NCI-H524 (cell line): ENCODE measurements at regions not wholly inside any gene's neighbourhood (a gene's known extent, or its start where the extent isn't known, plus 50 kb on each side); places are given as distances from the start of the nearest gene placed in this dataset.
"Not testable (repeated sequence)": the region's sequence is repeated elsewhere in the genome, so short reads cannot be mapped to it uniquely, and the experiment has no call there.

ENCODE experiments used
- DNase-seq, 2 experiments: peaks; one replicate each; lab custom pipeline; 2025; lab: John Stamatoyannopoulos, UW

DNA sequence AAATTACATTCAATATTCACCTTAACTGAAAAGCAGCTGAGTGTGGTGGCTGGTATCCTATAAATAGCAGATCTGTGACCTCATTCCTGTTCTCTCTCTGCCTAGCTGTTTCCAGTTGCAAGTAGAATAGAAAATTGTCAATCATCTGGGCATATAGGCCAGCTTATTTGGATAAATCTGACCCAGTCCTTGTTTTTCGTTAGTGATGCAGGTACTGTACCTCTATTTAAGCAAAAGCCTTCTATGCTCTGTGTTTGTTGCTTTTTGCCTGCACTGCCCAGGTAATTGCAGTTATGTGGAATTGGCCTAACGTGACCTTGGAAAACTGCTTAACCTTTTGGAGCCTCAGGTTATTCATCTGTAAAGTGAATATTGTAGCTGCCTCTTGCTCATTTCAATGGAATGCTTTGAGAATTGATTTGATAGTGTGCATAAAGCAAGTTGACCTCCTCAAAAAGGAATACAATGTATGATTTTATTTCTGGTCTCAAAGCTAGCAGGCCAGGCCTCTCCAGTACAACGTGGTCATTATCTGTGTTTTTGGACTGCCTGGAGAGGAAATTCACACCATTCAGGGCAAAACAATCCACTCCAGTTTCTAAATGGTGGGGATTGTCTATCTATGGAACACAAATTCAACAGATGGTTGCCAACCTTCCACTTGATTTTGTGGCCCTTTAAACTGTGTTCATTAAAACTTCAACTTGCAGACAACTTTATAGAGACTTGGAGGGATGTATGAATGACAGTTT is 508.7 kb upstream of the CITED2 start:
- DNase-seq: no peak

DNA sequence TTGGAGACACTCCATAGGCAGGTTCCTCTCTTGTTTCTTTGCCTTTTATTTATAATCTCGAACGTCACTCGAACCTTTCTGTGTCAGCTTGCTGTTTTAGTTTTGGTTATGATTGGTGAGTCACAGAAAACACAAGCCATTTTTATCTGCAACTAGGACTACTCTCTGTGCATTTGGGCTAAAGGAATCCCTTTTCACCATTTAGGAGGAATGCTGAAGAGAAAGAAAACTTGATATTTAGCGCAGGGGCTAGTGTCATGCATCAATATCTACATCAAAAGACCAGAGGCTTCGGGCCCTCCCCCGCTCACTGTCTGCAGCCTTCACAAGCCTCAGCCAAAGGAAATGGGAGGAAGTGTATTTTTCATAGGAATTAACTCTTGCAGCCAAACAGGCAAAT is 507.8 kb upstream of the CITED2 start:
- DNase-seq: no peak

- DNase-seq: peak; percentile 39 to 63
Observed at GRCh38 chr6:139881728-139882211, 507.3 kb upstream of the CITED2 start.

DNA sequence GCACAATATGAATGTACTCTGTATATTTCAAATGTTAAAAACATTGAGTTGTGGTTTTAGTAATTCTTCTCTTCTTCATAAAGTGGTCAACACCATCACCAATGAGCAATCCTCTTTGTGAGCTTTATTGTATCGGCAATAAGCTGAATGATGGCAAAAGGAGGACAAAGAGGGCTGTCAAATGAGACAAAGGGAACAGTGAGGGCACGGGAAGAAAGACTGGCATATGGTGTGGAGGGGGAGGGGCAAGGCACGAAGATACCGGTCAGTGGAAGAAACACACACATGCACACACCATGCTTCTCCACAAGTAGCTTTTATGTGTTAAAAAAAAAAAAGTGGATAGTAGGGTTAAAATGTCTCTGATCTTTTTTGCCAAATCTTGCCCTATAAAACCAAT is 506.8 kb upstream of the CITED2 start:
- peak; percentile 67 to 85 for DNase-seq

GRCh38 chr6:139879823-139880356 is 505.4 kb upstream of the CITED2 start:
- no peak for DNase-seq

GRCh38 chr6:139879241-139879640 is 504.8 kb upstream of the CITED2 start:
- DNase-seq: not testable (repeated sequence)

DNA sequence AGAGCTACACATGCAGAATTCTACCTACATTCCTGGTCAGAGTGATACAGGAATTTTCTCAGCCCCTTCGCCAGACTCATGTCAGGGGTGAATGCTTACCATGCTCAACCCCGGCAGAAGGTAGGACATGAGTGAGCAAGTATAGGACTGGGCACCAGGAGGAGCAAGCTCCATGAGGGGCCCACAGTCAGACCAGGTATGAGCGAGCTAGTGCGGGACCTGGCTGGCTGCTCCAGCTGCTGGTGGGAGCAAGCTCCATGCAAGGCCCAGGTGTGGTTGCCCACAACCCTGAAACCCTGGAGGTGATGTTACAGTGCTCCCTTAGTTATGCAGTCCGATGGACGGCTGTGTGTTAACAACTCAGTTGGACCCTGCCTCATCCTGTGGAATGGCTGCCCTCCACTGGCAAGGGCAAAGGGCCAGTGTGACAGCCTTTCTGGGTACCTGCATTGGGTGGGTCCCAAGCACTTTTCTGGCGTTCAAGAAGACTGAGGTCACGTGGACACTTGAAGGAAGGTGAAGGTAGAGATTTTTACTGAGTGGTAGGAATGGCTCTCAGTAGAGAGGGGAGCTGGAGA is 503.5 kb upstream of the CITED2 start:
- no peak for DNase-seq

DNA sequence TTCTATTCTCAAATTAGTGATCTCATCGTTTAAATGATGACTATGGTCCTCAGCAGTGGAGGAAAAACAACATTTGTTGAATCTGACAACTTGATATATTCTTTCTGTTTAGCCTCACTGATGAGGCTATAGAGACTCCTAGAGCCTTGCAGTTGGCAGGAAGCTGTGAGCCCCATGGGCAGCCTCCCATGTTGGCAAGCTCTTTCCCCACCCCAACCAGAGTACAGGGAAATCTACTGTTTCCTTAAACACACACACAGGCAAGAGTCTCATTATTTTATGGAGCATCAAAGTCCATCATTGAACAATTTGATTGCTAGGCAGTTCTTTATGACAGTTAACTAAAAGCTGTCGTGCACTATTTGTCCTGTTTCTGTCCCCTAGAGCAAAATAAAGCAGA is 498.2 kb upstream of the CITED2 start:
- DNase-seq: no peak

DNA sequence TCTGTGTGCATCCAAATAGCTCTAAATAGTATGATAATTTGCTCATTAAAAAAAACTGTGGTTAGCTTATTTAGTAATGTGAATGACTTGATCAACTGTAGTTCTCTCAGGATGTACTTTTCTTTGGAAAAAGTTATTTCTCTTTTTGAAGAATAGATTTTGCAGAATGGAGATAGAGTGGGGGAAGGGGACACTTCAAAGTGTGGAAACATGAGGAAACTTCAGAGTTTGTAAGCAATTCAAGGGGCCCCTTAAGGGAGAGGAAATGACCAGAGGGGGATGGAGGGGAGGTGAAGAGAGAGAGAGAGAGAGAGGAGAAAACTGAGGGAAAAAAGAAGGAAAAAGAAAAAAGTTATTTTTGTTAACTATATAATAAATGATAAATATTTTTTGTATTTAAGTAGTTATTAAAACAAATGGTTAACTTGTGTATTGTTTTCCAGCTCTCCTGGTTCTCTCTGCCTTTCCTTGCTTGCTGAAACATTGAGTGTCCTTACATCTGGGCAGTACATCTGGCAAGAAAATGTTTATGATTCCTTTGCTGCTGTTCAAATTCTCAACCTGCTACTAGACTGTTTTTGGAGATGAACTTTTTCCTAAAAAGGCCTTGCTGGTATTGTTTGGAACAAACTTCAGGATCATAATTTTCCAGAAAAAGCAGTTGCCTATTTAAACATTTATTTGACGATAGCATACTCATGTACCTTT is 497.5 kb upstream of the CITED2 start:
- no peak for DNase-seq

- DNase-seq: no peak
Observed at GRCh38 chr6:139871165-139871710, 496.8 kb upstream of the CITED2 start.

DNA sequence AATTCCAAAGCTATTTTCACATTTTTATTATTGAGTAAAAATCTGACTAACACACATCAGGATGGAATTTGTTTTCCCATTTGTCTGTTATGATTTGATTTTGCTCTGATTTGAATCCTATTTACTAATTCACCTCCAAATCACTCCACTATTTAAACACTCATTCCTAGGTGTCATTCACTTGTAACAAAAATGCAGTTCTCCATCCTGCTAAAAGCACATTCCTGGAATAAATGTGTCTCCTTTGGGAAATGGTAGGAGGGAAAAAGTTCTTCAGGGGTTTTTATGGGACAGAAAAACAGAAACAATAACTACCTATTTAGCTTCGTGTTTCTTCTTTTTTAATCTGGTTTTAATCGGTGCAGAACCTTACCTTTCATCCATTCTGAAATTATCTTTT is 494.1 kb upstream of the CITED2 start:
- DNase-seq: no peak

DNA sequence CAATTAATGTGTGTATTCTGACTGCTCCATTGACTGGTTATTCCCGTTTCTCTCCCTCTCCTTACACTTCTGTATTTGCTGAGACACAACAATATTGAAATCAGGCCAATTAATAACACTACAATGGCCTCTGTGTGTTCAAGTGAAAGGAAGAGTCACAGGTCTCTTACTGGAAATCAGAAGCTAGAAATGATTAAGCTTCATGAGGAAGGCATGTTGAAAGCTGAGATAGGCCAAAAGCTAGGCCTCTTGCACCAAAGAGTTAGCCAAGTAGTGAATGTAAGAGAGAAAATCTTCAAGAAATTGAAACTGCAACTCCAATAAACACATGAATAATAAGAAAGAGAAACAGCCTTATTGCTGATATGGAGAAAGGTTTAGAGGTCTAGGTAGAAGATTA is 489.5 kb upstream of the CITED2 start:
- no peak for DNase-seq

DNA sequence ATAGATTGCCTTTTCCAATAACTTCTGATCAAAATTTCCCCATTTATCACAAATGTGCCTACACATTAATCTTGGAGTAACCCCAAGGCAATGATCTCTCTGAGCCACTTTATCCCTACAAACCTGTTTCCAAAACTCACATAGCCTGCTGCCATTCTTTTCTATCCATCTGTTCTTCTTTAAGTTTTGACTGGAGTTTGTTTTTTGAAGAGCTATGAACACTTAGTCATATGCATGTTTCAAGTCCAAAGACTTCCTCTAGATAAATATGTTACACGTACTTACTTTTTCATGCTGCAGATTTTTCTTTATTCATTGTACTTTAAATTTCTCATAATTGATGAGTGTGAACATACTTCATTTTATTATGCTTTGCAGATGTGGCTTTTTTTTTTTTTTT is 488.9 kb upstream of the CITED2 start:
- DNase-seq: peak in 1 of 2 experiments; percentile 9

- DNase-seq: no peak
Observed at GRCh38 chr6:139862311-139862710, 487.9 kb upstream of the CITED2 start.

DNA sequence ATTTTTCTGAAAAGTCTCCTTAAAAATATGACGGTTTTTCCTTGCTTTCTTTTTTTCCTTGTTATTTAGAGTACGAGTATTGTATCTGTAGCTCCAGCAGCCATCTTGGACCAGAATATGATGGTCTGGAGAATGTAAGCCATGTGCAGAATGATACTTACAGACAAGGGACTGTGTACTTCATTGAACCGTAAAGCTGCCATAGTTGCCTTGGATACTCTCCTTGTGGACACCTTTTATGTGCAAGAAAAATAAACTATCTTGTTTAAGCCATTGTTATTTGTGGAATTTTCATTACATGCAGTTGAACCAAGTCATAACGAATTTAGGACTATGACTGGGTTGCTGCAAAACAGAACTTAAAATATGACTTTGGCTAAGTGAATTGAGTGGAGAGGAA is 485.8 kb upstream of the CITED2 start:
- DNase-seq: no peak

GRCh38 chr6:139858429-139858828 is 484.0 kb upstream of the CITED2 start:
- DNase-seq: no peak

DNA sequence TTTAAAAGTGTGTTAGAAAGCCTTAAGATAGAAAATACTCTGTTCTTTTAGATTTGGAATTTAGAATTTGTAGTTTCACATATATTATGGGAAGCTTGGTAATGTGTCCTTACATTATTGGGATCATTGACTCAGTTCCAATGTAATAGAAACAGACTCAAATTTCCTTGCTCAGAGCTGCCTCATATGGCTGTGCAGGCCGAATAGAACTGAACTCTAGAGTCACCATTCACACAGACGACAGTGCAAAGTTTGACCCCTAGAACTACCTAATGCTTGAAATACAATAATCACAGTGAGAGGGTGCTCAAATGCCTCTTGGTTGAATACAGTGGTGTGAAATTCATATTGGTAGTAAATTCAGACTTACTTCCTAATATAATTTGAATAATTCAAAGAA is 482.7 kb upstream of the CITED2 start:
- no peak for DNase-seq

GRCh38 chr6:139856562-139856961 is 482.1 kb upstream of the CITED2 start:
- no peak for DNase-seq

- DNase-seq: no peak
Observed at GRCh38 chr6:139855671-139856311, 481.3 kb upstream of the CITED2 start.

DNA sequence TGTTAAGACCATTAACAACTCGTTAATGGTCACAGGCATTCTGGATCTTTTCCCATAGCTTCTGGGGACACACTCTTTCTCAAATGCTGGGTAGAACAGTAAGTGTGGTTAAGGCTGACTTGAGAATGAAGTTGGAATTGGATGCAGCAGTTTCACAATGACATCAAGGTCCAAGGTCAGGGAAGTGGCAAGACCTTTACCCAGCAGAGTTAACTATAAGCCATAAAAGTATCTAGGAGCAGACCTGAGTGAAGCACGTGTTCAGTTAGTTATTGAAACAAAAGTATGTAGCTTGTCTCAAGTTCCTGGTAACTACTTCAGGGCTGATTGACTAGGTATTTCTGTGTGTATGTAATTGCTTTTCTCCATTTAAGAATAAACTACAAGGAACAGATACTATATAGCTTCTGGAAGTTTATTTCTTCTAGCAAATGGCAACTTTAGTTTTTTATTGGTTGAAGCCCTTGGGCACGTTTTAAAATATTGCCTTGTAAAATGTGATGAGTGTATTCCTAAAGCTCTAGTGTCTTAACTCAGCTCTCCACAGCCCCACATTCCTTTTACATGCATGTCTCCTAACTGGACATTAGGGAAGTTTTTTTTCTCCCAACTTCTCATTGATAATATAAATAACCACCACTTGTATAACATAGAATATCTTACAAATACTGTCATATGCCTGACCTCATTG is 479.0 kb upstream of the CITED2 start:
- no peak for DNase-seq

- no peak for DNase-seq
Observed at GRCh38 chr6:139852488-139853140, 478.2 kb upstream of the CITED2 start.
